ENCODE measurements at regions not wholly inside any gene's neighbourhood (a gene's known extent, or its start where the extent isn't known, plus 50 kb on each side); places are given as distances from the start of the nearest gene placed in this dataset.

GRCh38 chr18:39638224-39638623 is 2072.6 kb upstream of the CELF4 start:
- 81% methylated on average over 1 of the region's 1 CpG for WGBS
- H3K4me3 ChIP-seq (ENCODE audit: low read depth in 1 of 3, low read length in 3 of 3), result no peak overlapping the region
- DNase-seq (ENCODE audit: low spot score), result no peak
- TF ChIP-seq JUND (IDR thresholded peaks at IDR 0.05), result no peak
- no peak for TF ChIP-seq NR2F2 (IDR thresholded peaks at IDR 0.05)
- TF ChIP-seq RXRA (IDR thresholded peaks at IDR 0.05), result no peak
- TF ChIP-seq FOXA1 (IDR thresholded peaks at IDR 0.05), result no peak
- no peak for TF ChIP-seq HNF4G (IDR thresholded peaks at IDR 0.05)
- TF ChIP-seq HNF4A (conservative IDR thresholded peaks at IDR 0.05), result no peak
- no peak for TF ChIP-seq ATF3 (IDR thresholded peaks at IDR 0.05)
- no peak for TF ChIP-seq GABPA (IDR thresholded peaks at IDR 0.05 in 1 of 2, conservative IDR thresholded peaks at IDR 0.05 in 1 of 2)
- no peak for TF ChIP-seq RAD21 (IDR thresholded peaks at IDR 0.05)
- TF ChIP-seq MAX (IDR thresholded peaks at IDR 0.05), result no peak
- TF ChIP-seq ZBTB33 (IDR thresholded peaks at IDR 0.05), result no peak
- TF ChIP-seq SP1 (IDR thresholded peaks at IDR 0.05), result no peak
- TF ChIP-seq TAF1 (conservative IDR thresholded peaks at IDR 0.05), result no peak
- no peak for TF ChIP-seq FOXA2 (IDR thresholded peaks at IDR 0.05)
- no peak overlapping the region for H3K27ac ChIP-seq (ENCODE audit: low read depth in 1 of 2, low read length in 2 of 2)
- H3K9ac ChIP-seq (ENCODE audit: low read depth in 1 of 2, low read length in 2 of 2), result no peak overlapping the region
- H3K4me1 ChIP-seq (ENCODE audit: control insufficient read depth in 4 of 4, insufficient read depth in 4 of 4, low read length in 3 of 4), result no peaks in the 10 kb centered on the region
- no peaks in the 10 kb centered on the region for H3K36me3 ChIP-seq (ENCODE audit: control insufficient read depth in 4 of 4, insufficient read depth in 3 of 4, low read depth in 1 of 4, low read length in 3 of 4)
- H3K9me3 ChIP-seq (ENCODE audit: control insufficient read depth in 4 of 4, low read length in 3 of 4), result no peaks in the 10 kb centered on the region
- peaks cover 0 to 4% (median 0%) of the 10 kb centered on the region in 4 donors for H3K27me3 ChIP-seq (ENCODE audit: control insufficient read depth in 4 of 4, insufficient read depth in 4 of 4, low read length in 3 of 4)

GRCh38 chr18:39636931-39637330 is 2071.3 kb upstream of the CELF4 start:
- Histone ChIP-seq H3K27ac (ENCODE audit: low read depth in 1 of 2, low read length in 2 of 2) (no peak overlapping the region), H3K4me3 (ENCODE audit: low read depth in 1 of 3, low read length in 3 of 3) (no peak overlapping the region), H3K36me3 (ENCODE audit: control insufficient read depth in 4 of 4, insufficient read depth in 3 of 4, low read depth in 1 of 4, low read length in 3 of 4) (no peaks in the 10 kb centered on the region), H3K9me3 (ENCODE audit: control insufficient read depth in 4 of 4, low read length in 3 of 4) (no peaks in the 10 kb centered on the region), H3K4me1 (ENCODE audit: control insufficient read depth in 4 of 4, insufficient read depth in 4 of 4, low read length in 3 of 4) (no peaks in the 10 kb centered on the region), H3K9ac (ENCODE audit: low read depth in 1 of 2, low read length in 2 of 2) (no peak overlapping the region), H3K27me3 (ENCODE audit: control insufficient read depth in 4 of 4, insufficient read depth in 4 of 4, low read length in 3 of 4) (peaks cover 0 to 4% (median 0%) of the 10 kb centered on the region in 4 donors)
- 65% methylated on average over 1 of the region's 1 CpG for WGBS
- DNase-seq (ENCODE audit: low spot score), result no peak
- TF ChIP-seq NR2F2 (IDR thresholded peaks at IDR 0.05) (no peak), JUND (IDR thresholded peaks at IDR 0.05) (no peak), HNF4G (IDR thresholded peaks at IDR 0.05) (no peak), REST (IDR thresholded peaks at IDR 0.05) (no peak), YY1 (IDR thresholded peaks at IDR 0.05) (no peak), FOXA1 (IDR thresholded peaks at IDR 0.05) (no peak), TAF1 (conservative IDR thresholded peaks at IDR 0.05) (no peak), HNF4A (conservative IDR thresholded peaks at IDR 0.05) (no peak), RXRA (IDR thresholded peaks at IDR 0.05) (no peak), FOXA2 (IDR thresholded peaks at IDR 0.05) (no peak), MAX (IDR thresholded peaks at IDR 0.05) (no peak), GABPA (IDR thresholded peaks at IDR 0.05 in 1 of 2, conservative IDR thresholded peaks at IDR 0.05 in 1 of 2) (no peak), ZBTB33 (IDR thresholded peaks at IDR 0.05) (no peak), RAD21 (IDR thresholded peaks at IDR 0.05) (no peak), SP1 (IDR thresholded peaks at IDR 0.05) (no peak), ATF3 (IDR thresholded peaks at IDR 0.05) (no peak), EGR1 (IDR thresholded peaks at IDR 0.05; ENCODE audit: low read depth in 2 of 2) (no peak), CTCF (IDR thresholded peaks at IDR 0.05; ENCODE audit: low read depth, low read length, missing input control) (no peak)

Data from liver (tissue), 8 donors.